Transverse colon (tissue), 4 donors: ENCODE measurements at regions not wholly inside any gene's neighbourhood (a gene's known extent, or its start where the extent isn't known, plus 50 kb on each side); places are given as distances from the start of the nearest gene placed in this dataset.

Experiments used
- EP300 ChIP-seq: sonication (generic); formaldehyde crosslinking; IDR thresholded peaks from one replicate; pipeline ENCODE4 v1.6.1; 2017; ENCODE audit warnings: antibody characterized with exemption, low read depth
- POLR2AphosphoS5 ChIP-seq, 3 donors: sonication (generic); formaldehyde crosslinking; IDR thresholded peaks; one replicate each; pipeline ENCODE4 v1.6.1; 2016; ENCODE audit warnings: antibody characterized with exemption in 3 of 3
- TF ChIP-seq, protein P1 (sequence below), 5 experiments: fragments of 200-600 bp in 3 of 5; fragments of 450-650 bp in 2 of 5; sonication (generic) in 3 of 5; IDR thresholded peaks; 1 replicate in 2 of 5; 2 replicates in 3 of 5; pipeline ENCODE4 v1.5.1; 2016 to 2017; ENCODE audit warnings: antibody characterized with exemption in 5 of 5, inconsistent platforms in 3 of 5, mild to moderate bottlenecking in 2 of 5, moderate library complexity in 1 of 5

DNA sequence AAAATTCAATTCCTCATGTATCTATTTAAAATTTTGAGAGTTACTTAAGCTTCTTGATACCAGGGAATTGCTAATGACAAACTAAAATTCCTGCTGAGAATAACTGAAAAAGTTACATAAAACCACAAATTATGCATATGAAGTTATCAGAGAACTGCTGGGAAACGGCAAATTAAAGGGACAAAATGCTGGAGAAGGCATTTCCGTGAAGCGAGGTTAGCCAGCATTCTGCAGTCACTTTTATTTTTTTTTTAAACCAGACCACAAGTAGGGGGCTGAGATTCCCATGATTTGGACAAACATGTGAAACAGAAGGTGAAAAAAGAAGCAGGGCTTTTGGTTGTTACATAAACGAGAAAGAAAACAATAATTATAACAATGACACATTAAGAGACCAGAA is 737.6 kb upstream of the CHRM3 start:
- TF ChIP-seq EP300 (no peak), POLR2AphosphoS5 (IDR thresholded peaks at IDR 0.05) (no peak)
- TF ChIP-seq, protein P1, sequence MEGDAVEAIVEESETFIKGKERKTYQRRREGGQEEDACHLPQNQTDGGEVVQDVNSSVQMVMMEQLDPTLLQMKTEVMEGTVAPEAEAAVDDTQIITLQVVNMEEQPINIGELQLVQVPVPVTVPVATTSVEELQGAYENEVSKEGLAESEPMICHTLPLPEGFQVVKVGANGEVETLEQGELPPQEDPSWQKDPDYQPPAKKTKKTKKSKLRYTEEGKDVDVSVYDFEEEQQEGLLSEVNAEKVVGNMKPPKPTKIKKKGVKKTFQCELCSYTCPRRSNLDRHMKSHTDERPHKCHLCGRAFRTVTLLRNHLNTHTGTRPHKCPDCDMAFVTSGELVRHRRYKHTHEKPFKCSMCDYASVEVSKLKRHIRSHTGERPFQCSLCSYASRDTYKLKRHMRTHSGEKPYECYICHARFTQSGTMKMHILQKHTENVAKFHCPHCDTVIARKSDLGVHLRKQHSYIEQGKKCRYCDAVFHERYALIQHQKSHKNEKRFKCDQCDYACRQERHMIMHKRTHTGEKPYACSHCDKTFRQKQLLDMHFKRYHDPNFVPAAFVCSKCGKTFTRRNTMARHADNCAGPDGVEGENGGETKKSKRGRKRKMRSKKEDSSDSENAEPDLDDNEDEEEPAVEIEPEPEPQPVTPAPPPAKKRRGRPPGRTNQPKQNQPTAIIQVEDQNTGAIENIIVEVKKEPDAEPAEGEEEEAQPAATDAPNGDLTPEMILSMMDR (IDR thresholded peaks at IDR 0.05), result no peak
